ENCODE measurements at regions not wholly inside any gene's neighbourhood (a gene's known extent, or its start where the extent isn't known, plus 50 kb on each side); places are given as distances from the start of the nearest gene placed in this dataset.
"Not testable (repeated sequence)": the region's sequence is repeated elsewhere in the genome, so short reads cannot be mapped to it uniquely, and the experiment has no call there.

- H3K36me3 Mint-ChIP-seq (ENCODE audit: insufficient read depth); H3K27ac Mint-ChIP-seq (ENCODE audit: low read depth); ATAC-seq (replicated peaks; ENCODE audit: extremely low read depth, poor library complexity, severe bottlenecking); H3K4me1 Mint-ChIP-seq; DNase-seq (ENCODE audit: low spot score in 2 of 2); H3K9me3 Mint-ChIP-seq; H3K4me3 Mint-ChIP-seq: not testable (repeated sequence)
- peaks cover 23% of the 10 kb centered on the region for H3K27me3 Mint-ChIP-seq
Measured at GRCh38 chr11:95610185-95610584, 179.4 kb downstream of the FAM76B start.

- Mint-ChIP-seq H3K9me3 (no peaks in the 10 kb centered on the region), H3K27me3 (peaks cover 9% of the 10 kb centered on the region), H3K27ac (ENCODE audit: low read depth) (no peak overlapping the region), H3K4me3 (no peak overlapping the region), H3K36me3 (ENCODE audit: insufficient read depth) (no peaks in the 10 kb centered on the region), H3K4me1 (no peaks in the 10 kb centered on the region)
- no peak for DNase-seq (ENCODE audit: low spot score in 2 of 2)
- no peak for ATAC-seq (replicated peaks; ENCODE audit: extremely low read depth, poor library complexity, severe bottlenecking)
Measured at GRCh38 chr11:95608093-95608492, 181.5 kb downstream of the FAM76B start.

GRCh38 chr11:95606824-95607223 is 182.8 kb downstream of the FAM76B start:
- ATAC-seq (replicated peaks; ENCODE audit: extremely low read depth, poor library complexity, severe bottlenecking) = no peak
- DNase-seq (ENCODE audit: low spot score in 2 of 2) = no peak
- H3K9me3 Mint-ChIP-seq = no peaks in the 10 kb centered on the region
- no peaks in the 10 kb centered on the region for H3K4me1 Mint-ChIP-seq
- H3K27me3 Mint-ChIP-seq = peaks cover 9% of the 10 kb centered on the region
- no peaks in the 10 kb centered on the region for H3K36me3 Mint-ChIP-seq (ENCODE audit: insufficient read depth)
- no peak overlapping the region for H3K27ac Mint-ChIP-seq (ENCODE audit: low read depth)
- no peak overlapping the region for H3K4me3 Mint-ChIP-seq

- no peaks in the 10 kb centered on the region for H3K36me3 Mint-ChIP-seq (ENCODE audit: insufficient read depth)
- no peak overlapping the region for H3K4me3 Mint-ChIP-seq
- ATAC-seq (replicated peaks; ENCODE audit: extremely low read depth, poor library complexity, severe bottlenecking) (no peak), DNase-seq (ENCODE audit: low spot score in 2 of 2) (no peak)
- no peaks in the 10 kb centered on the region for H3K4me1 Mint-ChIP-seq
- no peaks in the 10 kb centered on the region for H3K9me3 Mint-ChIP-seq
- H3K27ac Mint-ChIP-seq (ENCODE audit: low read depth) = no peak overlapping the region
- H3K27me3 Mint-ChIP-seq = peaks cover 9% of the 10 kb centered on the region
Measured at GRCh38 chr11:95605271-95605940, 184.2 kb downstream of the FAM76B start.

- DNase-seq (ENCODE audit: low spot score in 2 of 2) (no peak), ATAC-seq (replicated peaks; ENCODE audit: extremely low read depth, poor library complexity, severe bottlenecking) (no peak)
- Mint-ChIP-seq H3K27me3 (peaks cover 7% of the 10 kb centered on the region), H3K27ac (ENCODE audit: low read depth) (no peak overlapping the region), H3K9me3 (no peaks in the 10 kb centered on the region), H3K4me1 (no peaks in the 10 kb centered on the region), H3K36me3 (ENCODE audit: insufficient read depth) (no peaks in the 10 kb centered on the region), H3K4me3 (no peak overlapping the region)
Measured at GRCh38 chr11:95599959-95600586, 189.5 kb downstream of the FAM76B start.

GRCh38 chr11:95595973-95596489 is 193.6 kb downstream of the FAM76B start:
- Mint-ChIP-seq H3K36me3 (ENCODE audit: insufficient read depth) (no peaks in the 10 kb centered on the region), H3K9me3 (no peaks in the 10 kb centered on the region), H3K27me3 (peaks cover 7% of the 10 kb centered on the region), H3K4me1 (no peaks in the 10 kb centered on the region), H3K4me3 (no peak overlapping the region), H3K27ac (ENCODE audit: low read depth) (no peak overlapping the region)
- no peak for DNase-seq (ENCODE audit: low spot score in 2 of 2)
- ATAC-seq (replicated peaks; ENCODE audit: extremely low read depth, poor library complexity, severe bottlenecking) = no peak

GRCh38 chr11:95595541-95595940 is 194.0 kb downstream of the FAM76B start:
- H3K9me3 Mint-ChIP-seq = no peaks in the 10 kb centered on the region
- DNase-seq (ENCODE audit: low spot score in 2 of 2) (no peak), ATAC-seq (replicated peaks; ENCODE audit: extremely low read depth, poor library complexity, severe bottlenecking) (no peak)
- H3K36me3 Mint-ChIP-seq (ENCODE audit: insufficient read depth) = no peaks in the 10 kb centered on the region
- no peak overlapping the region for H3K4me3 Mint-ChIP-seq
- H3K27me3 Mint-ChIP-seq = peaks cover 7% of the 10 kb centered on the region
- H3K27ac Mint-ChIP-seq (ENCODE audit: low read depth) = no peak overlapping the region
- H3K4me1 Mint-ChIP-seq = no peaks in the 10 kb centered on the region

GRCh38 chr11:95593111-95593510 is 196.5 kb downstream of the FAM76B start:
- no peak for ATAC-seq (replicated peaks; ENCODE audit: extremely low read depth, poor library complexity, severe bottlenecking)
- no peak overlapping the region for H3K4me3 Mint-ChIP-seq
- no peak overlapping the region for H3K27ac Mint-ChIP-seq (ENCODE audit: low read depth)
- H3K4me1 Mint-ChIP-seq = no peaks in the 10 kb centered on the region
- H3K36me3 Mint-ChIP-seq (ENCODE audit: insufficient read depth) = no peaks in the 10 kb centered on the region
- H3K9me3 Mint-ChIP-seq = no peaks in the 10 kb centered on the region
- H3K27me3 Mint-ChIP-seq = peaks cover 7% of the 10 kb centered on the region
- DNase-seq (ENCODE audit: low spot score in 2 of 2) = no peak

GRCh38 chr11:95592471-95592870 is 197.1 kb downstream of the FAM76B start:
- H3K27ac Mint-ChIP-seq (ENCODE audit: low read depth) = no peak overlapping the region
- no peak overlapping the region for H3K4me3 Mint-ChIP-seq
- no peaks in the 10 kb centered on the region for H3K9me3 Mint-ChIP-seq
- H3K36me3 Mint-ChIP-seq (ENCODE audit: insufficient read depth) = no peaks in the 10 kb centered on the region
- no peak for DNase-seq (ENCODE audit: low spot score in 2 of 2)
- no peaks in the 10 kb centered on the region for H3K4me1 Mint-ChIP-seq
- H3K27me3 Mint-ChIP-seq = peaks cover 3% of the 10 kb centered on the region
- ATAC-seq (replicated peaks; ENCODE audit: extremely low read depth, poor library complexity, severe bottlenecking) = no peak

GRCh38 chr11:95589893-95590612 is 199.5 kb downstream of the FAM76B start:
- ATAC-seq (replicated peaks; ENCODE audit: extremely low read depth, poor library complexity, severe bottlenecking) = no peak
- Mint-ChIP-seq H3K27ac (ENCODE audit: low read depth) (no peak overlapping the region), H3K27me3 (no peaks in the 10 kb centered on the region), H3K9me3 (no peaks in the 10 kb centered on the region), H3K4me3 (no peak overlapping the region), H3K36me3 (ENCODE audit: insufficient read depth) (no peaks in the 10 kb centered on the region), H3K4me1 (no peaks in the 10 kb centered on the region)
- no peak for DNase-seq (ENCODE audit: low spot score in 2 of 2)

- Mint-ChIP-seq H3K4me3 (no peak overlapping the region), H3K36me3 (ENCODE audit: insufficient read depth) (no peaks in the 10 kb centered on the region), H3K27me3 (no peaks in the 10 kb centered on the region), H3K4me1 (no peaks in the 10 kb centered on the region), H3K9me3 (no peaks in the 10 kb centered on the region), H3K27ac (ENCODE audit: low read depth) (no peak overlapping the region)
- no peak for ATAC-seq (replicated peaks; ENCODE audit: extremely low read depth, poor library complexity, severe bottlenecking)
- DNase-seq (ENCODE audit: low spot score in 2 of 2) = no peak
Measured at GRCh38 chr11:95588821-95589220, 200.8 kb downstream of the FAM76B start.

- Mint-ChIP-seq H3K9me3 (no peaks in the 10 kb centered on the region), H3K36me3 (ENCODE audit: insufficient read depth) (no peaks in the 10 kb centered on the region), H3K4me1 (no peaks in the 10 kb centered on the region), H3K4me3 (no peak overlapping the region), H3K27ac (ENCODE audit: low read depth) (peak overlapping the region; percentile 11), H3K27me3 (no peaks in the 10 kb centered on the region)
- no peak for DNase-seq (ENCODE audit: low spot score in 2 of 2)
- no peak for ATAC-seq (replicated peaks; ENCODE audit: extremely low read depth, poor library complexity, severe bottlenecking)
Measured at GRCh38 chr11:95586661-95587060, 202.9 kb downstream of the FAM76B start.

- H3K9me3 Mint-ChIP-seq = no peaks in the 10 kb centered on the region
- ATAC-seq (replicated peaks; ENCODE audit: extremely low read depth, poor library complexity, severe bottlenecking) (no peak), DNase-seq (ENCODE audit: low spot score in 2 of 2) (no peak)
- H3K27me3 Mint-ChIP-seq = no peaks in the 10 kb centered on the region
- peak overlapping the region; percentile 11 for H3K27ac Mint-ChIP-seq (ENCODE audit: low read depth)
- H3K4me3 Mint-ChIP-seq = no peak overlapping the region
- H3K4me1 Mint-ChIP-seq = no peaks in the 10 kb centered on the region
- H3K36me3 Mint-ChIP-seq (ENCODE audit: insufficient read depth) = no peaks in the 10 kb centered on the region
Measured at GRCh38 chr11:95586155-95586554, 203.4 kb downstream of the FAM76B start.

Measured in central memory CD8-positive, alpha-beta T cell (primary cell).